ENCODE measurements at regions not wholly inside any gene's neighbourhood (a gene's known extent, or its start where the extent isn't known, plus 50 kb on each side); places are given as distances from the start of the nearest gene placed in this dataset.

GRCh38 chr11:109302591-109303334 lies 119.2 kb upstream of the C11orf87 start:
- no peak overlapping the region for H3K4me3 ChIP-seq (ENCODE audit: low read length)
- TF ChIP-seq CTCF (IDR thresholded peaks at IDR 0.05; ENCODE audit: insufficient read depth, low read depth, low read length, missing control alignments) = no peak
- DNase-seq (ENCODE audit: low read depth) = peak; percentile 7

GRCh38 chr11:109303342-109303741 lies 118.6 kb upstream of the C11orf87 start:
- peak; percentile 52 for DNase-seq (ENCODE audit: low read depth)
- no peak for TF ChIP-seq CTCF (IDR thresholded peaks at IDR 0.05; ENCODE audit: insufficient read depth, low read depth, low read length, missing control alignments)

GRCh38 chr11:109304159-109304558 lies 117.8 kb upstream of the C11orf87 start:
- no peak for TF ChIP-seq CTCF (IDR thresholded peaks at IDR 0.05; ENCODE audit: insufficient read depth, low read depth, low read length, missing control alignments)
- DNase-seq (ENCODE audit: low read depth) = peak; percentile 75
- H3K4me3 ChIP-seq (ENCODE audit: low read length) = no peak overlapping the region

More at GRCh38 chr11:109303342-109303741, 118.6 kb upstream of the C11orf87 start:
- H3K4me3 ChIP-seq (ENCODE audit: low read length) = no peak overlapping the region

GRCh38 chr11:109305009-109305408 lies 117.0 kb upstream of the C11orf87 start:
- TF ChIP-seq CTCF (IDR thresholded peaks at IDR 0.05; ENCODE audit: insufficient read depth, low read depth, low read length, missing control alignments) = no peak
- no peak for DNase-seq (ENCODE audit: low read depth)
- no peak overlapping the region for H3K4me3 ChIP-seq (ENCODE audit: low read length)

- DNase-seq (ENCODE audit: low read depth) = peak; percentile 14
- TF ChIP-seq CTCF (IDR thresholded peaks at IDR 0.05; ENCODE audit: insufficient read depth, low read depth, low read length, missing control alignments) = no peak
- H3K4me3 ChIP-seq (ENCODE audit: low read length) = no peak overlapping the region
These were observed 115.7 kb upstream of the C11orf87 start for GRCh38 chr11:109306322-109306721.

- TF ChIP-seq CTCF (IDR thresholded peaks at IDR 0.05; ENCODE audit: insufficient read depth, low read depth, low read length, missing control alignments) = no peak
- no peak overlapping the region for H3K4me3 ChIP-seq (ENCODE audit: low read length)
These were observed 114.6 kb upstream of the C11orf87 start for GRCh38 chr11:109307366-109307765.

GRCh38 chr11:109308551-109308950 lies 113.4 kb upstream of the C11orf87 start:
- no peak for DNase-seq (ENCODE audit: low read depth)
- no peak for TF ChIP-seq CTCF (IDR thresholded peaks at IDR 0.05; ENCODE audit: insufficient read depth, low read depth, low read length, missing control alignments)
- no peak overlapping the region for H3K4me3 ChIP-seq (ENCODE audit: low read length)

More at GRCh38 chr11:109307366-109307765, 114.6 kb upstream of the C11orf87 start:
- no peak for DNase-seq (ENCODE audit: low read depth)
